Adrenal gland (tissue), 9 donors: ENCODE measurements at regions not wholly inside any gene's neighbourhood (a gene's known extent, or its start where the extent isn't known, plus 50 kb on each side); places are given as distances from the start of the nearest gene placed in this dataset.

ENCODE experiments used
- DNase-seq, 7 donors: peaks; one replicate each; pipeline ENCODE4 v3.0.0-alpha.2; 2019 to 2020
- H3K27ac ChIP-seq, 5 donors: fragments of 200-600 bp; sonication (generic) in 4 of 5; 1 replicate in 3 of 5; 2 replicates in 2 of 5; pipeline versions ENCODE4 v1.5.1 to v1.8.0; 2016 to 2020; ENCODE audit warnings: mild to moderate bottlenecking in 1 of 5
- H3K27me3 ChIP-seq: fragments of 200-600 bp; 2 replicates; pipeline ENCODE4 v1.8.0; 2021
- H3K36me3 ChIP-seq, 2 donors: fragments of 200-600 bp; replicated peaks in 1 of 2; 1 replicate in 1 of 2; 2 replicates in 1 of 2; pipeline versions ENCODE4 v1.5.1 to v1.8.0; 2018 to 2022
- H3K4me1 ChIP-seq, 2 donors: fragments of 200-600 bp; replicated peaks in 1 of 2; 1 replicate in 1 of 2; 2 replicates in 1 of 2; pipeline versions ENCODE4 v1.5.1 to v1.8.0; 2018 to 2021
- H3K4me3 ChIP-seq, 4 donors: fragments of 200-600 bp; sonication (generic) in 3 of 4; one replicate each; pipeline ENCODE4 v1.5.1; 2016 to 2018
- H3K9me3 ChIP-seq, 3 donors: fragments of 200-600 bp; sonication (generic) in 1 of 3; replicated peaks in 1 of 3; 1 replicate in 2 of 3; 2 replicates in 1 of 3; pipeline versions ENCODE4 v1.5.1 to v1.8.0; 2016 to 2021
- CTCF ChIP-seq, 6 experiments: fragments of 450-650 bp in 4 of 6; fragments of 200-600 bp in 2 of 6; sonication (generic) in 1 of 6; IDR thresholded peaks; 1 replicate in 5 of 6; 2 replicates in 1 of 6; pipeline versions ENCODE4 v1.5.1 to v1.8.0; 2016 to 2021; ENCODE audit warnings: antibody characterized with exemption in 6 of 6, mild to moderate bottlenecking in 2 of 6, moderate library complexity in 1 of 6
- POLR2A ChIP-seq, 2 donors: fragments of 450-650 bp; IDR thresholded peaks; one replicate each; pipeline ENCODE4 v1.6.1; 2017; ENCODE audit warnings: antibody characterized with exemption in 2 of 2, mild to moderate bottlenecking in 2 of 2, moderate library complexity in 1 of 2
- WGBS, 4 donors: extraction: QIAGEN DNeasy Blood & Tissue Kit in 2 of 4; methylation state at CpG; one replicate each; pipeline versions ENCODE4 v1.1.5 to v1.1.7; 2013 to 2017; 5-methylcytosine and 5-hydroxymethylcytosine counted together
- intact Hi-C, 2 donors: fragments of 100-400 bp; cut with DNase I; formaldehyde crosslinking; loops; one replicate each; pipeline versions ENCODE4 v1.14.1 to v1.15.0; 2022 to 2023
- donor health status: healthy with polysubstance abuse.
- donor health status: Bipolar disorder and iron deficiency.
- donor health status: DM: yes; HTN: yes; CAD: no.
- donor health status: DM: no; HTN: no; CAD: no.
- donor health status: DM: no; HTN: no; CAD: no.

GRCh38 chr20:40049854-40050253 is 639.2 kb downstream of the MAFB start:
- no peaks in the 10 kb centered on the region for H3K9me3 ChIP-seq
- intact Hi-C loops, result no loop called here
- H3K36me3 ChIP-seq, result no peaks in the 10 kb centered on the region
- no peaks in the 10 kb centered on the region for H3K27me3 ChIP-seq
- no peak overlapping the region for H3K27ac ChIP-seq
- DNase-seq, result no peak
- no peak overlapping the region for H3K4me3 ChIP-seq
- TF ChIP-seq POLR2A (IDR thresholded peaks at IDR 0.05), result no peak
- no peaks in the 10 kb centered on the region for H3K4me1 ChIP-seq

- Histone ChIP-seq H3K4me1 (no peaks in the 10 kb centered on the region), H3K27me3 (no peaks in the 10 kb centered on the region), H3K4me3 (no peak overlapping the region), H3K9me3 (no peaks in the 10 kb centered on the region), H3K36me3 (no peaks in the 10 kb centered on the region), H3K27ac (no peak overlapping the region)
- intact Hi-C loops, result no loop called here
- 92 to 100% (median 94%) methylated on average over 1 to 2 of the region's 2 CpGs for WGBS, 4 donors
- TF ChIP-seq POLR2A (IDR thresholded peaks at IDR 0.05) (no peak), CTCF (IDR thresholded peaks at IDR 0.05) (no peak)
- DNase-seq, result no peak
Measured at GRCh38 chr20:40046703-40047102, 642.3 kb downstream of the MAFB start.

- Histone ChIP-seq H3K4me1 (no peaks in the 10 kb centered on the region), H3K36me3 (no peaks in the 10 kb centered on the region), H3K4me3 (no peak overlapping the region), H3K9me3 (no peaks in the 10 kb centered on the region), H3K27ac (no peak overlapping the region), H3K27me3 (no peaks in the 10 kb centered on the region)
- 72 to 90% (median 84%) methylated on average over 1 of the region's 1 CpG for WGBS, 4 donors
- DNase-seq, result no peak
- intact Hi-C loops, result no loop called here
- TF ChIP-seq CTCF (IDR thresholded peaks at IDR 0.05) (no peak), POLR2A (IDR thresholded peaks at IDR 0.05) (no peak)
Measured at GRCh38 chr20:40037511-40037910, 651.5 kb downstream of the MAFB start.

GRCh38 chr20:40029589-40029988 is 659.4 kb downstream of the MAFB start:
- DNase-seq, result no peak
- Histone ChIP-seq H3K27ac (no peak overlapping the region), H3K9me3 (no peaks in the 10 kb centered on the region), H3K36me3 (no peaks in the 10 kb centered on the region), H3K4me1 (no peaks in the 10 kb centered on the region), H3K4me3 (no peak overlapping the region), H3K27me3 (no peaks in the 10 kb centered on the region)
- intact Hi-C loops, result no loop called here
- WGBS, 4 donors, result 88 to 94% (median 92%) methylated on average over 2 of the region's 2 CpGs
- no peak for TF ChIP-seq CTCF (IDR thresholded peaks at IDR 0.05)
- TF ChIP-seq POLR2A (IDR thresholded peaks at IDR 0.05), result no peak

GRCh38 chr20:40019510-40019909 is 669.5 kb downstream of the MAFB start:
- Histone ChIP-seq H3K36me3 (no peaks in the 10 kb centered on the region), H3K4me1 (no peaks in the 10 kb centered on the region), H3K4me3 (no peak overlapping the region), H3K27me3 (no peaks in the 10 kb centered on the region), H3K27ac (no peak overlapping the region), H3K9me3 (no peaks in the 10 kb centered on the region)
- 30 to 50% (median 46%) methylated on average over 5 of the region's 5 CpGs for WGBS, 4 donors
- intact Hi-C loops, result no loop called here
- TF ChIP-seq CTCF (IDR thresholded peaks at IDR 0.05) (no peak), POLR2A (IDR thresholded peaks at IDR 0.05) (no peak)
- peak in 1 of 7 donors; percentile 51 for DNase-seq
